HUDEP-2 (cell line): ENCODE measurements at regions not wholly inside any gene's neighbourhood (a gene's known extent, or its start where the extent isn't known, plus 50 kb on each side); places are given as distances from the start of the nearest gene placed in this dataset.

Experiments used
- DNase-seq, 76 experiments: peaks; one replicate each; lab custom pipeline; 2025; ENCODE audit not compliant: unreplicated experiment in 76 of 76; lab: John Stamatoyannopoulos, UW

DNA sequence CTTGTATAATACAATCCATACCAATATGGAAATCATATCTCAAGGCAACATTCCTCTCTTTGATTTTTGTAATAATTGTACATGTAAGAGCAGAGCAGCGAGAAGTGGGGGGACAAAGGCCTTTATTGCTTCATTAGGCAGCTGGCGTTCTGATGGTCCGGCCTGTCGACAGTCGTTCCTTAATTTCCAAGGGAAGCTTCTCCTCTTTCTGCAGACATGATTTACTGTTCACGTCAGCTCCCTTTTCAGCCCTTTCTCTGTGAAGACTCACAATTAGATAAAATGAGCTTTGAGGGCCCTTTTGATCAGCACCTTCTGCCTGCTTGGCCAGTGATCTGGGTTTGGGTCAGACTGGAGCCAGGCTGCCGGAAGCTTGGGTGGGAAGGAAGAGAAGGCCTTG lies 65.6 kb upstream of the CTBP2 start:
- DNase-seq = no peak

DNA sequence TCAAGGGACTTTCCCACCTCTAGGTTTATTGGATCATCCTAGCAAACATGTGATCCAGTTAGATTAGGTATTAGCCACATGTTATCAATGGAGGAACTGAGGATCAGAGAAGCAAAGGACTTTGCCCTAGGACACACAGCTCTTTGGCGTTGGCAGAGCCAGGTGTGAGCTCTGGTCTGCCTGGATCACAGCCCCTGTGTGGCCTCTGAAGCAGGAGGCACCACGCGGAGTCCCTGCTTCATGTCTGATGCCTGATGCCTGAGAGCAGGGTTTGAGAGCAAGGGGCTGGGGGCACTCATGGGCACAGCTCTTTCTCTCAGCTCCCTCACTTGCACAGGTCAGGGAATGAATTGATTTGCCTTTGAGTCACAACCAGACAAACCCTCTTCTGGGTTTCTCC lies 64.7 kb upstream of the CTBP2 start:
- no peak for DNase-seq

DNA sequence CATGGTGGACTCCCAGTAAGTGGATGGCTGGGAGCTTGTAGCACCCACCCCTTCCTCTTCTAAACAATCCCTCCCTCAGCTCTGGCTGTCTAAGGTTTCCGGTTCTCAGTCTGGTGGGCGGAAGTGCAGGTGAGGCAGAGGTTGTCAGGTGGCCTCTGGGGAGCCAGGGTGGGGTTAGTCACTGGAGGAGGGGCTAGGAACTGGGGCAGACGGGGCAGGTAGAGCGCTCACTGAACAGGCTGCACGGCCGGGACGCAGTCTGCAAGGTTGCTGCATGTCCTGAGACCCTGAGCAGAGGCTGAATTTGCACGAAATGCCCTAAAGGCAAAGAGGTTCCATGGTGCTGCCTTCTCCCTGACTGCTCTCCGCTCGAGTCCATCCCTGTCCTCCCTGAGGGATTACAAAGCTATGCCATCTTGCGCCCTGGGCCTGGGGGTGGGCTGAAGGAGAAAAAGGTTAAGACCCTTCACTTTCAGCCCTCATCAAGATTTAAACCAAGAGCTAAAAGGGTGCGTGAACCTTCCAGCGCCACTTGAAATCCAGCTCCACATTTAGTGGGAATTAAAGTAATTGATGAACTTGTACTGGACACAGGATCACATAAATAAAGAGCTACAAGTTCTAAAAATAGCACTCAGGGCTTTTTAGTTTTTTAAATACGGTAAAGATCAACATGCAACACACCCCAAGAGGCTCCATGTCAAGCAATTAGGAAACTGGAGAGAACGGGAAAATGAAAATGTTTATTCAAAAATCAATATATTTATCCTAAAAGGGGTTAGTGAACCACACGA lies 62.3 kb upstream of the CTBP2 start:
- no peak for DNase-seq

DNA sequence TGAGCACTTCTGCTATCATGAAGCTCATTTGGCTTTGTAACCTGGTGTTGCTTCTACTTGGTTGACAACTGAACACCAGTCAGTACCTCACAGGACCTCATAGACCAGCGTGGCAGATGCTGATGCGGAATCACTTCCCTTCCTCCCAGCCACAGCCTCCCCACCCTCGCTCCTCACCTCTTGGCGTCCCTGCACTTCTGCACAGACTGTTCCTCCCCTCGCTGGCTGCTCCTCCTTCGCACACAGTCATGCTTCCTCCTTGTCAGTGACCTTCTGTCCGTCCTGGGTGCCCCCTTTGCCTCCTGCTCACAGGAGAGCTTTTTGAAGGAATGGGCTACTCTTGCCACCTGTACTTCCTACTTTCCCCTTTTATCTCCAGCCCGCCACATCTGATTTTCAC lies 61.4 kb upstream of the CTBP2 start:
- DNase-seq = no peak

DNA sequence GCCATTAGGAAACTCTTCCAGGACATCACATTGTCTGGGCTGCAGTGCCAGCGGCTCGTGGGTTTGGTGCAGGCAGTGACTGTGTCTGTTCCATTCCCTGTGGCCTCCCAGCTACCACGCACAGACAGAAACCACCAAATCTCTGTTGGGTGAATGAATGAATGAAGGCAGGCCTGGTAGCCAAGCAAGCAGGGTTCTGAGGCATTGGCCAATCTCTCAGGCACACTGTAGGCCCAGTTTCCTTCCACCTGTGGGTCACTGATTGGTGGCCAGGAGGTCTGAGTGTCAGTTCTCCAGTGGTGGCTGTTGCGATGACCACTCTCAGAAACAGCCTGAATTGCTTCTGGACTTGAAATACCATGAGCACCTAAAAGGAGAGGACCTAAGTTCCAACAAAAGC lies 59.4 kb upstream of the CTBP2 start:
- no peak for DNase-seq

DNA sequence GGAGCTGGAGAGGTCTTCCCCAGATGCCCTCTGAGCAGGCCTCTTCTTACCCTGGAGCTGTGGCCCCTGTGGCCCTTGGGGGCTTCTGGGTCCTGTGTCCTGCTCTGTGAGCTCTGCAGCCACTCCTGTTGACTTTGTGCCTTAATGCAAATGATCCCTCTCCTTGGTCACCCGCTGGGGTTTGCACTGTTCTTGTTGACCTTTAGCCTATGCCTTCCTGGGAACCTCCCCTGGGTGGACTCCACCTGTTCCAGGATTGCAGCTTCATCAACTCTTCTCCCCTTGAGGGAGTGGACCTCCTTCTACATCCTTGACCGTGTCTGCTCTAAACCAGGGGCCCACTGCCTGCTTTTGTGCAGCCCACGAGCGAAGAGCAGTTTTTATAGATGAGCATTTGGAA lies 58.6 kb upstream of the CTBP2 start:
- no peak for DNase-seq

DNA sequence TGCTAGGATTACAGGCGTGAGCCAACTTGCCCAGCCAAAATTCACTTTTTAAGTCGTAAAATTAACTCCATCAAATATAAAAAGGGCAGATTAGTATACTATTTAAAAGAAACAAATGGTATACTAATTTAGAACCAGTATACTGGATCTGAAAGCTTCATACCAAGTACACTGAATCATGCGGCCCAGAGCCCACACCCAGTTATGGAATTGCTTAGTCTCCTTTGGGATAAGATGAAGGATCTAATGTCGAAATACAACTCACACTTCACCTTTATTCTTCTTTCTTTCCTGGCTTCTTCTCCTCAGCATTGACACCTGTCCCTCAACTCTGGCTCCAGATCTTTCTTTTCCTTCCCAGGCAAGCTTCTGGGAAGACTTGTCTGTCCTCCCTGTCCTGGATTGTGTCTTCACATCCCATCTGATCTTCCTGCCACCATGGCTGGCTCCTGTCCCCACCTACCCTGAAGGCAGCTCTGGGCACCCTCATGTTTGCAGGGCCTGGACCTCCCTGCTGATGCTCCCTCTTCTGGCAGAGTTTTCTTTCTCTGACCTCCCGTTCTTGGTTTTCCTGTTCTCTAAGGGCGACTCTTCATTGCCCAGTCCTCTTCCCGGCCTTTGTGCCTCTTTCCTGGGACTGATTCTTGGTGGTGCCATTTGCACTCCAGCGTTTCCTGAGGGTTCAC lies 57.8 kb upstream of the CTBP2 start:
- DNase-seq = peak in 8 of 76 experiments; percentile 2 to 9 (median 6)

DNA sequence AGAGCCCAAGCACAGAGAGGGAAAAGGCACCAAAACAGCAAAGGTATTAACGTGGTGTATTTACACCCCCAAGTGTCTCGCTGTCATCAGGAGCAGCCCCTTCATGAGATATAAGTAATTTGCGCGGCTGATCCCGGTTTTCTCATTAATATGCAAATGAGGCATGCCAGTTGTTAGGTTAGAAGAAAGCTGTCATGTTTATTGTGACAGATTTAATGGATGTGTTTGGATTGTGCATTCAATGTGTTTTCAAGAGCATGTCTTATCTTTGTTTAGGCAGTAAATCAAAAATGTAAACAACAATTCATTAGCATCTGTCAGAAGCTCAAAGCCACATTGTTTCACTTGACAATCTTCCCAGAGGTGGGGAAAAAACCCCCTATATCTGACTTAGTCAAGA lies 56.5 kb upstream of the CTBP2 start:
- DNase-seq = no peak

DNA sequence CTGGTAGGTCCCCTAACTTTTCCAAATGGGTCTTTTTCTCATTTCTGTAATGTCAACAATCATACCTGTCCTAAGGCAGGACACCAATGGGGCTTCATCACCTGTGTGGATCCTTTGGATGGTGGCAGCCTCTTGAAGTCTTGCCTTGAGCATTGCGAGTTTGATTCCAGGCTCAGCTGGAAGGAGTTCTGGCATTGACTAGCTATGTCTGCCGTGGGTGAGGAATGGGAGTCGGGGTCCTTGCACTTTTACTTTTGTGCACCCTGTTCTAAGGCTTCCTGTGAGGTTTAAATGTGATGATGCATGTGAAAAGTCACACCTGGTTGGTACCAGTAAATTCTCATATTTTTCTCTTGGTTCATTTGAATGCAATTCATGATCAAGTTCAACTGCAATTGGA lies 55.9 kb upstream of the CTBP2 start:
- DNase-seq = no peak

DNA sequence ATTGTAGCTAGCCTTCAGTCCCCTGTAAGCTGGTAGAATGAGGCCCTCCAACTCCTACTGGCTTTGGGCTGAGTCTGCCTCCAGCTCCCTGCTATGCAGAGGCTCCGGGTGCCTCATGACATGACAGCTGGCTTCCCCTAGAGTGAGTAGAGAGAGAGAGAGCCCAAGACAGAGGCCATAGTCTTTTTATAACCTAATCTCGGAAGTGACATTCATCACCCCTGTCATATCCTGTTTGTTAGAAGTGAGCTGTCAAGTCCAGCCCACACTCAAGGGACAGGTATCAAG lies 53.9 kb upstream of the CTBP2 start:
- DNase-seq = no peak

DNA sequence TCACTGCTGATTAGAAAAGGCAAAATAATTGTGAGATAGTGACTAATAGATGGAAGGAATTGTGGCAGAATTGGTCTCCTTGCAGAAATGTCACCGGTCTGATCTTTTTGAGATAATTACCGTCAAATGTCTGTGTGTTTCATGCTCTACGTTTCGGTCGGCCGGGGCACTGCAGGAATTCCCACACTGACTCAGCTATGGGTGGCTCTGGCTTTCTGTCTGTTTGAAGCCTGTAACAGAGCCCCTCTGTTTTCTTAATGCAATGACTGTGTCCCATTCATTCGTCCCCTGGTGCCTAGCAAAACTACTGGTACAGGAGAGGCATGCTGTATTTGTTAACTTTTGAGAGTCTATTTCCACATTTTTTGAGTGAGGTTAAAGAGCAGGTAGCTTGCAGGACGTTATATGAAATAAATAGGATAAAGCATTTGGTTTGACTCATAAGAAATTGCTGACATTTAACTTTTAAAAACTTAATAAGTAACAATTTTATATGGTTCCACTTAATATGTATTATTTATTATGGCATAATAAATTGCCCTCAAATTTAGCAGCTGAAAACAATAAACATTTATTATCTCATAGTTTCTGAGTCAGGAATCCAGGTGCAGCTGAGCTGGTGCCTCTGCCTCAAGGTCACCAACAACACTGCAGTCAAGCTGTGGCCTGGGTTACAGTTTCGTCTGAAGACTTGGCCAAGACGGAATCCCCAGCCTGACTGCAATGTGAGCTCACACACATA lies 53.3 kb upstream of the CTBP2 start:
- DNase-seq = no peak

DNA sequence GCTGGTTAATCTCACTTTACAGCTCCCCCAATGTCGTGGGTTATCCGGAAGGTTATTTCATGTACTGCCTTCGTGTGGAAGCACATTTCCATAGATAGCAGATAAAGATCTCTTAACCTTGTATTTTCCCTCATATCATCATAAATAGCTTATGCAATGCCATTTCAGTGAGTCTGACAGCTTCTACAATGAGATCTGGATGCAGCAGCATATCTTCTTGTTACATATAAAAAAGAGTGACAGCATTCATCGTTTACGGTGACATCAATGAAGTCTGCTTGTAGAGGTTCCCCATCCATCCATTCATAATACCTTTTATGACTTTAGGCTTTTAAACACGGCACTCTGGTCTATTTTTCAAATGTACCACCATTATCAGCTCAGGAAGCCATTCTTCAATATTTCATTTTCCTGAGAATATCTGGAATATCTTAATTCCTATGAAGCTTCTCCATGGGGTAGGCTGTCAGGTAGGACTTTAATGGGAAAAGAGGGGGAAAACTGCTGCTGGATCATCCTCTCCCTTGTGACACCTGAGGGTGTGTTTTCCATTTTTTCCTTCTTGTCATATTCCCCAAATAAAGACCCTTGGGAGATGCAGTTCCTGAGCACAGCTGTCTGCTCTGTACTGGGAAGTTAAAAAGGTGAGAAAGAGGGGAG lies 51.9 kb upstream of the CTBP2 start:
- DNase-seq = no peak
